M059J (cell line): ENCODE measurements at regions not wholly inside any gene's neighbourhood (a gene's known extent, or its start where the extent isn't known, plus 50 kb on each side); places are given as distances from the start of the nearest gene placed in this dataset.
A peak's percentile ranks its signal among the peaks of the same experiment; 100 is the strongest.
"Not testable (repeated sequence)": the region's sequence is repeated elsewhere in the genome, so short reads cannot be mapped to it uniquely, and the experiment has no call there.

ENCODE experiments used
- DNase-seq: peaks from one replicate; pipeline ENCODE4 v3.0.0-alpha.2; 2012; ENCODE audit warnings: low read depth

DNA sequence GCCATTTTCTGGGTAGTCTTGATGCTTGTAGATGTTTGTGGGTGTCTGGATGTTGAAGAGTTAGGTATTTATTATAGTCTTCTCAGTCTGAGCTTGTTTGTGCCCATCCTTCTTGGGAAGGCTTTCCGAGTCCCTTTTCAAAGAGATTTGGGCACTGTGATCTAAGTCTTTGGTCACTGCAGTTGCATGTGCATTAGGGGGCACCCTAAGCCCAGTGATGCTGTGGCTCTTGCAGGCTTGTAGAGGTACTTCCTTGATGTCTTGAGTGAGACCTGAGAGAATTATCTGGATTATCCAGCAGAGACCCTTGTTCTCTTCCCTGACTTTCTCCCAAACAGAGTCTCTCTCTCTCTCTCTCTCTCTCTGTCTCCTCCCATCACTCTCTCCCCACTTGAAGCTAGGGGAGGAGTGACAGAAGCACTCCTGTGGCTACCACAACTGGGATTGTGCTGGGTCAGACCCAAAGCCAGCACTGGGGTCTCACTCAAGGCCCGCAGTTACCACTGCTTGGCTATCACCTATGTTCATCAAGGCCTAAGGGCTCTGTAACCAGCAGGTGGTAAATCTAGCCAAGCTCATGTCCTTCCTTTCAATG lies 68.5 kb downstream of the TMCO5A start:
- peak; percentile 56 for DNase-seq

GRCh38 chr15:38004218-38004861 lies 69.9 kb downstream of the TMCO5A start:
- no peak for DNase-seq

- DNase-seq, result no peak
These were observed 71.7 kb downstream of the TMCO5A start for GRCh38 chr15:38005953-38006808.

- no peak for DNase-seq
These were observed 76.0 kb downstream of the TMCO5A start for GRCh38 chr15:38010395-38010794.

DNA sequence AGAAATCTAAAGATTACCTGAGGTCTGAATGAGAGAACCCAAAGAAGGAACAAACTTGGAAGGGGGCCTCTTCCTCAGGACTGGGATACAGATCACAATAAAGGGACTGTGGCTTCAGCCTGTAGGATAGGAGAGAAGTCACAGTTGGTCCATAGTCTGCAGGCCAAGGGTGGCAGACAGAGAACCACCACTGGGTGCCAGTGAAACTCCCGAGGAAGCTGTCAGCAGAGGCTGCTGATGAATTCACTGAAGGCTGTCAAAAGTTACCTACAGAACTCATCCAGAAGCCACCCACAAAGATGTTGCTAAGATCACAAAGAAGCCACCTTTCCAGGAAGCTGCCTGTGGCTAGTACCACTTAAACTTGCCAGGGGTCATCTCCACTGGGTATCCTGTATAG lies 78.5 kb downstream of the TMCO5A start:
- DNase-seq, result no peak

DNA sequence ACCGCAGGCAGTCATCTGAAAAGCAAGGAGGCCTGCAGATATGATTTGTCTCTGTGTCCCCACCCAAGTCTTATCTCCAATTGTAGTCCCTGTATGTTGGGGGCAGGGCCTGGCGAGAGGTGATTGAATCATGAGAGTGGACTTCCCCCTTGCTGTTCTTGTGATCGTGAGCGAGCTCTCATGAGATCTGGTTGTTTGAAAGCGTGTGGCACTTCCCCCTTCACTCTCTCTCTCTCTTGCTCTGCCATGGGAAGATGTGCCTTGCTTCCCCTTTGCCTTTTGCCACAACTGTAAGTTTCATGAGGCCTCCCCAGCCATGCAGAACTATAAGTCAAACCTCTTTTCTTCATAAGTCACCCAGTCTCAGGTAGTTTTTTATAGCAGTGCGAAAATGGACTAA lies 83.3 kb downstream of the TMCO5A start:
- DNase-seq, result no peak

DNA sequence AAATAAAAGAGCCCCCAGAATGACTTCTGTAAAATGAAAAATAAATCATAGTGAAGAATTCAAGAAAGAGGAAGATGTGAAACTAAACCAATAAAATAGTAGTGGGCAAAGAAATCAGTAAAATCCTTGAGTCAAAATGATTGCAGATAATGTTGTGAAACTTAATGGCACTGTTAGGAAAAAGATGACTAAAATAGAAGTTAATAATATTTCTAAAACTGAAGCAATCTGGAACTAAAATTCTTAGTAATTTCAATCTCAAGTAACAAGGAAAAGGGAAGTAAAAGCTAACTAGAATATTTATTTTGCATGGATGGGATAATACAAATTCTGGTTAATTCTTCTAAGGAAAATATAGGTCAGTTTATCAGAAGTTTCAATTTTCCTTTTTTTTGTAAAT lies 84.6 kb downstream of the TMCO5A start:
- DNase-seq, result no peak

GRCh38 chr15:38021259-38021658 lies 86.8 kb downstream of the TMCO5A start:
- DNase-seq, result no peak

DNA sequence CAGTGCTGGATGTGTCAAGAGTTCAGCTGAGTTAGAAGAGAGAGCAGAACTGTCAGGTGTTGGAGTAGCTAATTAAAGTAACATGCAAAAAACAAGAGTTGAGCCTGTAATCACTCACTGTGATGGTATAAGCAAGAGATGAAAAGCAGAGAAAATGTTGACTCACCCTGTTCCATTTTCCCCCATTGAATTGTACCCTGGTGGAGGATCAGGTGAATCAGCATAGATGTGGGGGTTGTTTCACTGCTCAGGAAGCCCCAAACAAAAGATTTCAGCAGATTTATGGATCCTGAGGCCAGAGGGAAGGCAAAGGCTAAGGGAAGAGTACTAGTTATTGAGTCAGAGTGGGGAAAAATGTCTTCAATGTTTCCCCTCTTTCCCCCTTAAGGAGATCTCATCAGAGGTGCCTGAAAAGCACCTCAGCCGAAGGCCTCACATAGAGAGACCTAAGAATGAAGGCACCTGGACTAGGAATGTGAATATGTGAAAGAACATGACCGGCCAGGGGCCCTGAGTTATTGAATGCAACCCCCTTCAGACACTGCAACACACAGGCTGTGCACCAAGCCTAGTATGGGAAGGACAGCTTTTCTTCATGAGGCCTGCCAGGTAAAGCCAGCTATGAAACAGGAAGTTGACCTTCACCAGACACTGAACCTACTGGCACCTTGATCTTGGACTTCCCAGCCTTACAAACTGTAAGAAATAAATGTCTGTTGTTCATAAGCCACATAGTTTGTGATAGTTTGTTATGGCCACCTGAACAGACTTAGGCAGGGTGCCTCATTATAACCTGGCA lies 90.1 kb downstream of the TMCO5A start:
- no peak for DNase-seq

- not testable (repeated sequence) for DNase-seq
These were observed 91.2 kb downstream of the TMCO5A start for GRCh38 chr15:38025656-38026055.

DNA sequence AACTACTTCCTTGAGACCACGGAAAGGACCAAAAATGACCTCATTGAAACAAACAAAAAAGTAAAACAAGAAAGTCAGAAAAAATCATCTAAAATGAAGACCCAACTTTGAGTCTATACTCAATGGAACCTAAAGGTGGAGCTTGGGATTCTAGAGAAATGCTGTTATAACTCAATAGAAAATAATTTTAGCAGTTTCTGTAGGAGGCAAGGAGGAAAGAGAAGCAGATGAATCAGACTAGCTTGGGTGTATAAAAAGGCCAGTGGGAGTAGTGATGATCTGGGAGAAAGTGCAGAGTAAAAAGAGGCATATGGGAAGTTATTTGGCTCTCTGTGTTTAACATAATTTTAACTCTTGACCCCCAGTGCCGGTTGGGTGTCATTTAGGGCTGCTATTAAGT lies 94.4 kb downstream of the TMCO5A start:
- no peak for DNase-seq

DNA sequence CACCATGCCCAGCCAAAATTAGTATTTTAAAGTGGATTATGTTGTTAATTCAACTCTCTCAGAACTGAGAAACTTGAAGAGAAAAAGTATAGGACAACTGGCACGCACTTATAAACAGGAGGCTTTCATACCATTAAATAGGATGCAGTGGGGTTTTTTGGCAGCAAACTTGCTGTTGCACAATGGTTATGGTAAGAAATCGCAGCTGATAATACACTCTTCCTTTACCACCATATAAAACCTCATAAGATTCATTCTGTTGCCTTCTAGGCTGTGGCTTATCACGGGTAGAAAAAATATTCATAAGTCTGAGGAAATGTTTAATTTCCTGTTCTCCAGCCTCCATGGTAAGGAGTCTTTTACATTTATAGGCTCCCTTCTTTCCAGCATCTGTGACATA lies 95.3 kb downstream of the TMCO5A start:
- DNase-seq, result peak; percentile 28

DNA sequence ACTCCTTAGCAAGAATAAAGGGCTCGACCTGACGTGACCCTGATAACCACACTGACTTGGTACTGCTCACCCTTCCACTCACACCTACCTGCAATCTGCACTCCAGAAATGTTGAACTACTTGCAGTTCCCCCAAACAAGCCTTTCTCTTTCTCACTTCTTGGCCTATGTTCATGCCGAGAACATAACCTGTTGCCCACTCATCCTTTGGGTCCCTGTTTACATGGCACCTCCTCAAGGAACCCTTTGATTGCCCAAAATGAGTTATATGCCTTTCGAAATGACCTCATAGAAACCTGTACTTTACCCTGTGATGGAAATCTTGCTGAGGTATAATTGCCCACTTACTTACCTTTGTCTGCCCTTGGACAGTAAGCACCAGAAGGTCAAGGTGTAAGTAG lies 96.2 kb downstream of the TMCO5A start:
- DNase-seq, result no peak

- DNase-seq, result peak; percentile 45
These were observed 101.3 kb downstream of the TMCO5A start for GRCh38 chr15:38035701-38036100.

DNA sequence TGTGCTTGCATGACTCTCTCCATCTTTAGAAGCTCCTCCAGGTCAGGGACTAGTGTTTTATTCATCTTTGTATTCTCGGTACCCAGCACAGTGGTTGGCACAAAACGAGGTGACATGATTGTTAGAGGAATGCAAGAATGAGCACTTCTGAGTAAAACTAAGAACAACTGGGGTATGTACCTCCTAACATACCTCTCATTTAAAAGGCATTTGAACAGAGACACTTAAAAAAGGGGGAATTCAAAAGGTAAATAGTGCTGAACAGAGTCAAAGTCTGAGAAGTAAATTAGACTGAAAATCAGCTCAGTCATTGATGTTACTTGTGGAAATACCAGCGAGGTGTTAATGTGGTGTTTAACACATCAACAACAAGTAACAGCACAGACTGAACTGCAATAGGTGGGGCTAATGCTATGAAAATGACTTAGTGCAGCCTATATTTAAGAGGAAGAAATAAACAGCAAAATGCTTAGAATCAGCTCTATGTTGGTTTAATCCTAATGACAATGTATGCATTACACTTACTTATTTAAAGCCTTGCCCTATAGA lies 102.4 kb downstream of the TMCO5A start:
- DNase-seq, result no peak

DNA sequence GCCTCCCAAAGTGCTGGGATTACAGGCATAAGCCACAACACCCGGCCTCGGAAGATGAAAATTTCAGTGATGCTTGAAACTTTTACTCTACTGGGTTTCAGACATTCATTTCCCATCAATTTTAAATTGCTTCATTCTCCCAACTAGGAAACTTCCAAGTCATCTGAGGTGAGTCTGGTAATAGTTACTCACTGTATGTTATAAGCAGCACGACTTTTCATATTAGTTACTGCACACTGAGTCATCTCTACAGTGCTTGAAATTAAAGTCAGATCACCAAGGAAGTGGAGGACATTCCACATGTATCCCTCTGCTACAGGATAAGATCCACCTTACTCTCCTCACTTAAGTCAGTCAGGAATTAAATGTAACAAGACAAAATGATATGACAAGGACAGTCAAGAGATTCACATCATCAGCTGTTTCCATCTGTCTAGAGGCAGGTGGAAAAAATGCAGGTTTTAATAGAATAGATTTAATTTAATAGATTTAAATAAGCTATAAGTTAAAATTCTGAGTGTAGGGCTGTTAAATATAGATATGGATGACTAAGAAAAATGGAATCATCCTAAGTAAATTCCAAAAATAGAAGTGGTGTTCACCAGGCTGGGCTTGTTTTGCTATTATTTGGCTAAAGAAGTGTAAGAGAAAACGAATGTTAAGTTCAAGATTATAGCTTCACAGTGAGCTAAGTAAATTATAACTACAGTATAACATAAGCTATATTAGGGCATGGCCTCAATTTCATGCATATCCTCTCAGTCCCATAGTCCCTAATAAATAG lies 104.4 kb downstream of the TMCO5A start:
- DNase-seq, result peak; percentile 75

GRCh38 chr15:38040615-38041014 lies 106.2 kb downstream of the TMCO5A start:
- no peak for DNase-seq

DNA sequence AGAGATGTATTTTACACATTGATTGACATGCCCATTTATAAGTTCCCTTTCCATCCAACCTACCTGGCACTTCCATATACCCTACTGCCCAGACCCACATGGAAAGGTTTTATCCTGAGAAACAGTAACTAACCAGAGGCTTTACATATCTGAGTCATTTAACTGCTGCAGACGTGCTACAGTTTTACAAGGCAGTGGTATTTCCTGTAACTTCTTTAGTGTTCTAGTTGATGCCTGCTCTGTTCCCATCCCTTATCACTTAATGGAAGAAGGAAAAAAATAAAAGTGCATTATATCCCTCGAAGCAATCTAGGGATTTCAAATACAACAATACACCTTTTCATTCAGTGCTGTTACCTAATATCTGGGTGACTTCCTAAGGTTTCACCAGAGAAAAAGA lies 107.1 kb downstream of the TMCO5A start:
- DNase-seq, result peak; percentile 75

DNA sequence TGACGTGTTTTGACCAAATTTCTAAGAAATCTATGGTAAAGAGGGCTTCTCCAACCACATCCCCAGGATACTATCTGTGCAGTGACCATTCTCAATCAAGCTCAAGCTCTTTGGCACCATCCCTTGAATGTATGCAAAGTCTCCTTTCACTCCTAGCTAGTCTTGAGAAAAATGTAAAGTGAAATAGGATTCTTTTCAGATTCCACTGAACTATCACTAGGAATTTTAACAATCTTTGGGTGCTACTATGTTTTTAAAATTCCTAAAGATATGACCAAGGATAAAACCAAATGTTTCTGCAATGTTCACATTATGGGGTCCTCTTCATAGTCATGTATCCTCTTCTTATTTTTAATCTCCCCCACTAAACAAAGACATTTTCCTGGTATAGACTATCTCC lies 107.8 kb downstream of the TMCO5A start:
- no peak for DNase-seq

- DNase-seq, result peak; percentile 17
These were observed 108.4 kb downstream of the TMCO5A start for GRCh38 chr15:38042707-38043445.
